NCI-H1417 (cell line): ENCODE measurements at regions not wholly inside any gene's neighbourhood (a gene's known extent, or its start where the extent isn't known, plus 50 kb on each side); places are given as distances from the start of the nearest gene placed in this dataset.

Source experiments
- DNase-seq, 3 experiments: peaks; one replicate each; lab custom pipeline; 2025; lab: John Stamatoyannopoulos, UW

DNA sequence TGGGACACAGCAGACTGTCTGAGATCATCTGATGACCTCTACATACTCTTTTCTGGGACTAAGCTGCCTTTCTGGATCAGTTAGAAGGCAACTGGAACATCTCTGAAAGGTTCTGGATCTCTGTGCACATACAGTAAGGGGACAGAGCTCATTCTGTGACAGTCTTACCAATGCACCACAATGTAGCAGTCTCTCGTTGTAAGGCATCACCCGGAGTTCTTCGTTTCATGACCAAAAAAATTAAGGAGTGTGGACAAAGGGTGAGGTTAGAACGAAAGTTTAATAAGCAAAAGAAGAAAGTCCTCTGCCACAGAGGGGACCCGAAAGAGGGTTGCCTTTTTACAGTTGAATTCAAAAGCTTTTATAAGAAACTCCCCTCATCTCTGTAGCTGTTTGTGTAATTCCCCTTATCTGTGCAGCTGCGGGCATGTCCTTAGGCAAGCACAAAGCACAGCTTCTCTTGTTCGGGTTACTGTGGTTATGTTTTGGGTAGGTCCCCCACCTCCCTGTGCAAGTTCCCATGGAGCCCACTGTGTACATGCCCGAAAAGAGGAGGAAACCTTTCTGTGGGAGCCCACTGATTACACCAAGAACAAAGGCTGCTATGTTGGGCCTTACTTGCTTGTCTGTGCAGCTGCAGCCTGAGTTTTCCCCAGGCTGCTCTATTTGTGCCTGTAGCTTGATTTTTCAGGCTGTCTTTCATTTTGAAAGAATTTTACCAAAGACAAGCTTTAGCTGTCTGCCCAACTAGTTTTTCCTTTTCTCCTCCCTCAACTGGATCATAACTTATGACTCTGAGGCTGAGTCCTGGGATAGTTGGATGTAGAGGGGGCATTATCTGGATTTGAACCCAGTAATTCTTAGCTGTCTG, 53.1 kb upstream of the CACNA1E start:
- DNase-seq: no peak
